NCI-H2081 (cell line): ENCODE measurements at regions not wholly inside any gene's neighbourhood (a gene's known extent, or its start where the extent isn't known, plus 50 kb on each side); places are given as distances from the start of the nearest gene placed in this dataset.

Source experiments
- DNase-seq, 2 experiments: peaks; one replicate each; lab custom pipeline; 2025; lab: John Stamatoyannopoulos, UW

DNA sequence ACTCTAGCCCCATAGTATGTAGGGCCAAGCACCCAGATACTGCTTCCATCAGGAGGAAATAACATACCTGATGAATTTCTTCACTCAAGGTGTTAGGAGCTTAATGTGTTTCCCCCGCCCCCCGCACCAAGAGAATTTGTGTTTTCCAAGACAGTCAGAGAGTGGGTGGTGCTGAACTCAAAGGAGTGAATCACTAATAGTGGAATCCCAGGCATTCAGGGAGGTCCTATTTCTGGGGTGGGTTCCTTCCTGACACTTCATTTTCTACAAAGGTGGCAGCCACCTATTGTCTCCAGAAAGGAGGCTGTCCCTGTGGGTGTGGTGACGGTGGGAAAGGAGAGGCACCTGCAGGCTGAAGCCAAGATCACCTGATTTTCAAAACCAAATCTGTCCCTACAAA is 50.8 kb upstream of the ELF5 start:
- DNase-seq, result no peak

DNA sequence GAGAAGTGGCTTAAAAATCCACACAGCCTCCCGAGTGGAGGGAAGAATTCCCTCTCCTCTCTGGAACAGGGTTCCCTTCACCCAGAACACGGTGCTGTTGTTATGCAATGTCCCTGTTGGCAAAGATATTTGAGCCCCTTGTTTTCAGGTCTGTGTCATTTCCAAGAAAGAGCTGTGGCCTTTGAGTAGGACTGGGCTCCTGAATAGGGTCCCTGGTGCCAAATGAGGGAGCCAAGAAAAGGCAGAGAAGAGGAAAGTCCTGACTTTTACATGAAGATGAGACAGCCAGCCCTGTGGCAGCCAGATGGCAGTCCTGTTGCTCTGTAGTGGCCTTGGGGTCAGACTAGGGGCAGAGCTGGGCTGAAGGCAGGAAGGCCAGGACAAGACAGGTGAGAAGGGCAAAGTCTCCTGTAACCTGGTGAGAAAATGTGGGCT is 51.2 kb upstream of the ELF5 start:
- no peak for DNase-seq

DNA sequence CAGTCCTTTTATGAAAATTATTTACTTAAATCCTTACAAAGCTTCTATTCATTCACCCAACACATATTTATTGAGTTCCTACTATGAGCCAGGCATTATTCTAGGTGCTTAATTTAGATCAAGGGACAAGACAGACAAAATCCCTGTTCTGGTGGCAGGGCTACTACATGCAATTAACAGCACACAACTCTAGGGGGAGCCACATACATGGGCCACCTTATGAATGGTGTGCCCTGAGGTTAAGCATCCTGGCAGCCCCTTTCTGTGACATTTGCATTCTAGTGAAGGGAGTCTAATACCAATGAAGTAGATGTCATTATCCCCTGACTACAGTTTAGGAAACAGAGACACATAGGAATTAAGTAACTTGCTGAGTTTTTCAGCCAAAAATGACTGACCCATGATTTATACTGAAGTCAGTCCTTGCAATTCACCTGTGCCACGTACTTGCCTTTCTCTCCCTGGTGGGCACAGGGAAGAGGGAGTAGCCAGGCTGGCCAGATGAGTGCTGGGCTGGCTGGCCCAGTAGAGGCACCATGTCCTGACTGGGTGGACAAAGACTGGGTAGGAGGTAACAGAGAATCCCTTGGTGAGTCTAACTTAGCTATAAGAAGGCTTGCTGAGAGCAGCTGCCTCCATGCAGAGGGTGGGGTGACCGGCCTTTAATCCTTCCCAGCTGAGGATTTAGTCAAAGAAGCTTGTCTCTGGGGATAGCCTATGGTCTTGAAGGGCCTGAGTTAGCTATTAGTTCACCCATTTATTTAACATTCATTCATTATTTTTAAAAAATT is 52.0 kb upstream of the ELF5 start:
- DNase-seq, result peak; percentile 12 to 25

DNA sequence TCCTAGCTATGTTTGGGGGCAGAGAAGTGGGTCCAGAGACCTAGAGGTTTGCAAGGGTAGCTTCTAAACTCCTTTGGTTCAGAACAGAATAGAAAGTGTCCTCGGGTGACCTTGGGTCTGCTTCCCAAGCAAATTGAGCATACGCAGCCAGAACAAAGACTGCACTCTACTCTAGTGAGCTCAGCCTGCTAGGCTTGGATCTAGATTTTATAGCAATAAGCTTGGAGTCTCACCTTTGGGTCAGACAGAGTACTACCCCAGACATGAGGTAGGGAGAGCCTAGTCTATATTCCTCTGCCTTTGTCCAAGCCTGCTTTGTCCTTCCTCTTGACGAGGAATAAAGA is 52.6 kb upstream of the ELF5 start:
- DNase-seq, result no peak

DNA sequence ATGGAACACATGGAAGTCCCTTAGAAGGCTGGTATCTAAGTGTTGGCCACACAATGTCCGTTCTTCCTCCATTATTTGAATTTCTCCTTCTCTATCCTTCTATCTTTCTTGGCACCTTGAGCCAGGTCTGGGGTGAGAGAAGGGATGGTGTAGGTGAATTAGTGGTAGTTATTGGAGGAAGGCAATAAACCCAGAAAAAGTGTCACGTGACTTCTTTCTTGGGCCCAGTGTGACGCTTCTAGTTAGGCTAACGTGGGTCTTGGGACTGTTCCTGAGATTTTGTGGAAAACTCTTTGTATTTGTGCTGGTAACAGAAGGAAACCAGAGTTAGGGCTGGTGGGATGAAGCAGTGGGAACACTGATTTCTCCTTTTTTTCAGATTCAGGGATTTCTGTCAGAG is 53.1 kb upstream of the ELF5 start:
- DNase-seq, result no peak

DNA sequence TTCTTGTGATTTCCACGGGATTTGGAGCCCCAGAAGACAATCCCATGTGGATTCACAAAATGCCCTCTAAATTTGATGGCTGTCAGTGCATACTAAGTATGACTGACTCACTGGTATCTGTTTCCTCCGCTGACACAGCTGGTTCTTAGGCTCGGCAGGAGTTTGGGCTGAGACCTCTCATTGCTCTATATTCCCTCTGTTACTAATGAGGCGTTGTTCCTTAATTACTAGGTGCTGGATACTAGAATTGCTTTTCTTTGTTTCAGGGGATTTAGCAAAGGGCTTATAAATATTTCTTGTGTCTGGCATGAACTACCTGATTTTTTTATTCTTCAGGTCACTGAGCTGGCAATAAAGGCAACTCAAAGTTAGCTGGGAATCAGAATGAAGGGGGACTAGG is 53.2 kb upstream of the EHF start:
- peak in 1 of 2 experiments; percentile 40 for DNase-seq

DNA sequence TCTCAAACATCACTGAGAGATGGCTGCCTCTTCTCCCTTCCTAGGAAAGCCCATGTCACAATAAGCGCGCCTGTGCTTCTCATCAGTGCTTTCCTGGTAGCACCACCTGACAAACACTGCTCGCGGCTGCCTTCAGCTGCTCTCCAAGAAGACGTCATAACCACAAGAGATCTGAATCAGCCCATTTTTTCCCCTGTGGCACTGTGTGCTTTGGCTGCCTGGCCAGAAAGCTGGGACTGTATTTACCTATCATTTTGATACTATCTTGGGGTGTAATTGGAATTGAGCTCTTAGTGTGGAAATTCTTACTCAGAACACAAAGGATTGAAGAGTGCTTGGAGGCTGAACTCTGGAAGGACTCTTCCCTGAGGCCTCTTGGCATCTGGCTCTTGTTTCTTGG is 50.3 kb upstream of the EHF start:
- DNase-seq, result no peak
